ENCODE measurements at regions not wholly inside any gene's neighbourhood (a gene's known extent, or its start where the extent isn't known, plus 50 kb on each side); places are given as distances from the start of the nearest gene placed in this dataset.

DNA sequence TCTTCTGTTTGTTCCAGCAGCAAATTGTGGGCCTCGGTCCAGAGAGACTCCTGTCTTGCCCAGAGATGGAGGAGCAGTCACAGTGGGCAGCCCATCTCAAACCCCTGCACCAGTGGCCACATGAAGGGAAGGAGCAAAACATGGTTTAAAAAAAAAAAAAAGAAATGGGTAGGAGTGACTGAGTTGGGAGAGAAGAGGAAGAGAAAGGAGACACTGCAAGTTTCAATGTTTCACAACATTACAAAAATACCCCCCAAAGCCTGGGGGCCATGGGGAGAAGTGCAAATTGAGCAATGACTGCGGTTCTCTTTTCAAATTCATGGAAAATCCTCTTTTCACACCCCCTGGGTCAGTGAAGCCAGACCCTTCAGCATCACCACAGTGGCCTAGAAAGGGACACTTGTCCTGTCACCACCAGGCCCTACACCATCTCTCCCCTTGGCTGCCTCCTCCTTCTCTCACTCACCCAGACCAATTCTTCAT is 117.1 kb downstream of the ZFP36L2 start:
- DNase-seq (ENCODE audit: low spot score) = no peak
- Mint-ChIP-seq H3K4me1 (ENCODE audit: low read depth) (peaks cover 46% of the 10 kb centered on the region), H3K9me3 (ENCODE audit: low read depth) (no peaks in the 10 kb centered on the region), H3K27me3 (ENCODE audit: low read depth) (no peaks in the 10 kb centered on the region), H3K36me3 (ENCODE audit: low read depth) (no peaks in the 10 kb centered on the region), H3K4me3 (ENCODE audit: unreplicated experiment) (no peak overlapping the region), H3K27ac (ENCODE audit: unreplicated experiment) (peak overlapping the region; percentile 13)
- TF ChIP-seq CTCF (IDR thresholded peaks at IDR 0.05) = no peak

GRCh38 chr2:43107679-43108078 is 118.7 kb downstream of the ZFP36L2 start:
- no peak for DNase-seq (ENCODE audit: low spot score)
- Mint-ChIP-seq H3K36me3 (ENCODE audit: low read depth) (no peaks in the 10 kb centered on the region), H3K9me3 (ENCODE audit: low read depth) (peaks cover 3% of the 10 kb centered on the region), H3K27ac (ENCODE audit: unreplicated experiment) (no peak overlapping the region), H3K27me3 (ENCODE audit: low read depth) (no peaks in the 10 kb centered on the region), H3K4me1 (ENCODE audit: low read depth) (peaks cover 60% of the 10 kb centered on the region), H3K4me3 (ENCODE audit: unreplicated experiment) (no peak overlapping the region)
- TF ChIP-seq CTCF (IDR thresholded peaks at IDR 0.05) = no peak

- Mint-ChIP-seq H3K27ac (ENCODE audit: unreplicated experiment) (peak overlapping the region; percentile 38), H3K27me3 (ENCODE audit: low read depth) (no peaks in the 10 kb centered on the region), H3K4me1 (ENCODE audit: low read depth) (peaks cover 69% of the 10 kb centered on the region), H3K4me3 (ENCODE audit: unreplicated experiment) (no peak overlapping the region), H3K36me3 (ENCODE audit: low read depth) (no peaks in the 10 kb centered on the region), H3K9me3 (ENCODE audit: low read depth) (peaks cover 3% of the 10 kb centered on the region)
- no peak for DNase-seq (ENCODE audit: low spot score)
- TF ChIP-seq CTCF (IDR thresholded peaks at IDR 0.05) = no peak
These were observed 119.6 kb downstream of the ZFP36L2 start for GRCh38 chr2:43106559-43107527.

DNA sequence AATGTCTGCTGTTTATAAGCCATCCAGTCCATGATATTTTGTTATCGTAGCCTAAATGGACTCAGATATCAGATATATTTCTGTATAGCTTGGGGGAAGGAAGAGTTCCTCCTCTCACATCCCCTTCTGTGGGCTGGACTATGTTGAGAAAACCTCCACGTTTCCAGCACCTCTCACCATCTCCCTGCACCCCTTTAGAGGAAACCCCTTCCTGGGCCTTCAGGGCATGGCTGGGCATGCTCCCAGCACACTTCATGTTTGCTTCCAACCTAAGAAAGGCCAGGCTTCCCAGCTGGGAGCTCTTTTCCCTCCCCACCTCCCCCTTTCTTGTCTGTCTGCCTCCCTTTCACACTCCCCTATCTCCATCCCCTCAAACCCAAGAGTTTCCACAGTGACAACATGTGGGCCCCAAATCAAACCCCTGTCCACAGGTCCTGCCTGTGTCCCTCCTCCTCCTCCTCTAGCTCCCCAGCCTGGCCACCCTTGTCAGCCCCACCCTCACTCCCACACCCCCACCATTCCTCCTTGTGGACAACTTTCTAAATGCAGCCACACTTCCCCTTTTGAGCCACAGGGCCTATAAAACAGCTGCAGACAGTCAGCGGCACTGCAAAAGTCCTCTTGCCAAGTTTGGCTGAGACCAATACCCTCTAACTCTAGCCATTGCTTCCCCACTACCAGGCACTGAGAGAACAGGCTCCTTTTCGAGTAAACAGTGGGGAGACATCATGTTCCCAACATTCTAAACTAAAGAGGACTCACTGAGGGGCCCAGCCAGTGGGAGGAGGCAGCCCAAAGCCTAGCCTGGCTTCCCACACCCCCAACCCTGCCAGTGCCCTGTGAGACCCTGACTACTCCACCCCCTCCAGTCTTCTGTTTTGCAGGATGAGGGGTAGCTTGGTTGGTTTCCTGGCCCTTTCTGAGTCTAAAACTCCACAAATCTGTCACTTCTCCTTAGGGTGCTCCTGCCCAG is 120.5 kb downstream of the ZFP36L2 start:
- no peaks in the 10 kb centered on the region for H3K36me3 Mint-ChIP-seq (ENCODE audit: low read depth)
- H3K27ac Mint-ChIP-seq (ENCODE audit: unreplicated experiment) = peak overlapping the region; percentile 77
- no peaks in the 10 kb centered on the region for H3K27me3 Mint-ChIP-seq (ENCODE audit: low read depth)
- H3K4me3 Mint-ChIP-seq (ENCODE audit: unreplicated experiment) = no peak overlapping the region
- H3K9me3 Mint-ChIP-seq (ENCODE audit: low read depth) = peaks cover 3% of the 10 kb centered on the region
- DNase-seq (ENCODE audit: low spot score) = no peak
- H3K4me1 Mint-ChIP-seq (ENCODE audit: low read depth) = peaks cover 76% of the 10 kb centered on the region
- TF ChIP-seq CTCF (IDR thresholded peaks at IDR 0.05) = peak; percentile 62

- no peak for TF ChIP-seq CTCF (IDR thresholded peaks at IDR 0.05)
- Mint-ChIP-seq H3K27ac (ENCODE audit: unreplicated experiment) (no peak overlapping the region), H3K4me3 (ENCODE audit: unreplicated experiment) (no peak overlapping the region), H3K27me3 (ENCODE audit: low read depth) (no peaks in the 10 kb centered on the region), H3K36me3 (ENCODE audit: low read depth) (no peaks in the 10 kb centered on the region), H3K9me3 (ENCODE audit: low read depth) (peaks cover 7% of the 10 kb centered on the region), H3K4me1 (ENCODE audit: low read depth) (peaks cover 73% of the 10 kb centered on the region)
- no peak for DNase-seq (ENCODE audit: low spot score)
These were observed 121.6 kb downstream of the ZFP36L2 start for GRCh38 chr2:43104763-43105162.
